ENCODE measurements at regions not wholly inside any gene's neighbourhood (a gene's known extent, or its start where the extent isn't known, plus 50 kb on each side); places are given as distances from the start of the nearest gene placed in this dataset.

- H3K9me3 ChIP-seq (ENCODE audit: control insufficient read depth in 2 of 2, insufficient read depth in 1 of 2, low read depth in 1 of 2, low read length in 1 of 2): peaks cover 0 to 1% of the 10 kb centered on the region in 2 donors
- 45 to 51% methylated on average over 13 of the region's 13 CpGs for WGBS, 2 donors
- no peaks in the 10 kb centered on the region for H3K4me1 ChIP-seq (ENCODE audit: control insufficient read depth in 2 of 2, insufficient read depth in 2 of 2, low read length in 1 of 2)
- no peak overlapping the region for H3K4me3 ChIP-seq (ENCODE audit: low read depth in 1 of 2, low read length in 2 of 2)
- H3K27me3 ChIP-seq (ENCODE audit: control insufficient read depth in 1 of 2, insufficient read depth in 2 of 2, low read length in 2 of 2): no peaks in the 10 kb centered on the region
- H3K36me3 ChIP-seq (ENCODE audit: control insufficient read depth in 2 of 2, insufficient read depth in 2 of 2, low read length in 1 of 2): no peaks in the 10 kb centered on the region
- H3K27ac ChIP-seq (ENCODE audit: low read depth in 2 of 2, low read length in 1 of 2): no peak overlapping the region
Observed at GRCh38 chr16:26665166-26665939, 401.4 kb upstream of the C16orf82 start.

DNA sequence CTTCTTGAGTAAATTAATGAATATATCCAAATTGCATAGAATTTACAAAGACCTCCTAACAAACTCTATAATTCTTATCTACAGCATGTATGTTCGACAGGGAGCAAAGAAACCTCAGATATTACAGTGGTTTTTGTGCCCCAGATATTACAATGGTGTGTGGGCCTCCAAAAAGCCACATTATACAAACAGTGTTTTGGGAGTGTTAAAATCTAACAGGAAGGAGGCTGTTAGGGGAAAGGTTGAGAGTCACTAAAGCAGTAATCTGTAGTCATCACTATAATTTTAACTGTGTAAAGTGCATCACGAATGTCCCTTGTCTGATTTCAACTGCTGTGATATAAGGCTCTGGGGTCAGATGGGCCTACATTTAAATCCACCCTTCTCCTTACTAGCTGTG lies 400.2 kb upstream of the C16orf82 start:
- Histone ChIP-seq H3K4me3 (ENCODE audit: low read depth in 1 of 2, low read length in 2 of 2) (no peak overlapping the region), H3K27ac (ENCODE audit: low read depth in 2 of 2, low read length in 1 of 2) (no peak overlapping the region), H3K27me3 (ENCODE audit: control insufficient read depth in 1 of 2, insufficient read depth in 2 of 2, low read length in 2 of 2) (no peaks in the 10 kb centered on the region), H3K36me3 (ENCODE audit: control insufficient read depth in 2 of 2, insufficient read depth in 2 of 2, low read length in 1 of 2) (no peaks in the 10 kb centered on the region), H3K4me1 (ENCODE audit: control insufficient read depth in 2 of 2, insufficient read depth in 2 of 2, low read length in 1 of 2) (no peaks in the 10 kb centered on the region), H3K9me3 (ENCODE audit: control insufficient read depth in 2 of 2, insufficient read depth in 1 of 2, low read depth in 1 of 2, low read length in 1 of 2) (peaks cover 0 to 1% of the 10 kb centered on the region in 2 donors)
- WGBS, 2 donors: 69 to 71% methylated on average over 2 of the region's 2 CpGs

DNA sequence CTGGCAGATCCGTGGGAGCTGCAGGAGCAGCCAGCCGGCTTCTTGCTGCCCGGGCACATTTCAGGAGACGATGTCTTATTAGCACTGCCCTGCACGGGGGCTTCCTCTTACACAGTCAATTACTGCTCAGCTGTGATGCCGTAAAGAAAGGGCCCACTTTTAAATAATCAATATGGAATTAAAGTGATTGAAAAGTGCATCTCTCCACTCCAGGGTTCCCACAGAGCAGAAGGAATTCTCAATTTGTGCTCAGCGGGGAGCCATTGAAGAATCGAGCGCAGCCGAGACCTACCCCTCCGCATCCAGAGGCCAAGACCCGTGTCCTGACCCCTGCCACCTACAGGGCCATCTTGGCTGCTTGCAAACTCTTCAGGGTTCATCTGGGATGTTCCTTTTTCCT lies 399.4 kb upstream of the C16orf82 start:
- no peaks in the 10 kb centered on the region for H3K36me3 ChIP-seq (ENCODE audit: control insufficient read depth in 2 of 2, insufficient read depth in 2 of 2, low read length in 1 of 2)
- no peak overlapping the region for H3K4me3 ChIP-seq (ENCODE audit: low read depth in 1 of 2, low read length in 2 of 2)
- no peak overlapping the region for H3K27ac ChIP-seq (ENCODE audit: low read depth in 2 of 2, low read length in 1 of 2)
- H3K27me3 ChIP-seq (ENCODE audit: control insufficient read depth in 1 of 2, insufficient read depth in 2 of 2, low read length in 2 of 2): no peaks in the 10 kb centered on the region
- peaks cover 0 to 1% of the 10 kb centered on the region in 2 donors for H3K9me3 ChIP-seq (ENCODE audit: control insufficient read depth in 2 of 2, insufficient read depth in 1 of 2, low read depth in 1 of 2, low read length in 1 of 2)
- no peaks in the 10 kb centered on the region for H3K4me1 ChIP-seq (ENCODE audit: control insufficient read depth in 2 of 2, insufficient read depth in 2 of 2, low read length in 1 of 2)
- WGBS, 2 donors: 67 to 71% methylated on average over 12 of the region's 12 CpGs

GRCh38 chr16:26668026-26668425 lies 398.7 kb upstream of the C16orf82 start:
- 58 to 59% methylated on average over 8 of the region's 8 CpGs for WGBS, 2 donors
- Histone ChIP-seq H3K9me3 (ENCODE audit: control insufficient read depth in 2 of 2, insufficient read depth in 1 of 2, low read depth in 1 of 2, low read length in 1 of 2) (peaks cover 0 to 1% of the 10 kb centered on the region in 2 donors), H3K4me1 (ENCODE audit: control insufficient read depth in 2 of 2, insufficient read depth in 2 of 2, low read length in 1 of 2) (no peaks in the 10 kb centered on the region), H3K27ac (ENCODE audit: low read depth in 2 of 2, low read length in 1 of 2) (no peak overlapping the region), H3K36me3 (ENCODE audit: control insufficient read depth in 2 of 2, insufficient read depth in 2 of 2, low read length in 1 of 2) (no peaks in the 10 kb centered on the region), H3K4me3 (ENCODE audit: low read depth in 1 of 2, low read length in 2 of 2) (no peak overlapping the region), H3K27me3 (ENCODE audit: control insufficient read depth in 1 of 2, insufficient read depth in 2 of 2, low read length in 2 of 2) (no peaks in the 10 kb centered on the region)

GRCh38 chr16:26672206-26672605 lies 394.5 kb upstream of the C16orf82 start:
- Histone ChIP-seq H3K4me1 (ENCODE audit: control insufficient read depth in 2 of 2, insufficient read depth in 2 of 2, low read length in 1 of 2) (no peaks in the 10 kb centered on the region), H3K9me3 (ENCODE audit: control insufficient read depth in 2 of 2, insufficient read depth in 1 of 2, low read depth in 1 of 2, low read length in 1 of 2) (peaks cover 0 to 1% of the 10 kb centered on the region in 2 donors), H3K27me3 (ENCODE audit: control insufficient read depth in 1 of 2, insufficient read depth in 2 of 2, low read length in 2 of 2) (no peaks in the 10 kb centered on the region), H3K4me3 (ENCODE audit: low read depth in 1 of 2, low read length in 2 of 2) (no peak overlapping the region), H3K36me3 (ENCODE audit: control insufficient read depth in 2 of 2, insufficient read depth in 2 of 2, low read length in 1 of 2) (no peaks in the 10 kb centered on the region), H3K27ac (ENCODE audit: low read depth in 2 of 2, low read length in 1 of 2) (no peak overlapping the region)
- 62 to 73% methylated on average over 6 of the region's 6 CpGs for WGBS, 2 donors

- Histone ChIP-seq H3K27ac (ENCODE audit: low read depth in 2 of 2, low read length in 1 of 2) (no peak overlapping the region), H3K36me3 (ENCODE audit: control insufficient read depth in 2 of 2, insufficient read depth in 2 of 2, low read length in 1 of 2) (no peaks in the 10 kb centered on the region), H3K27me3 (ENCODE audit: control insufficient read depth in 1 of 2, insufficient read depth in 2 of 2, low read length in 2 of 2) (no peaks in the 10 kb centered on the region), H3K4me1 (ENCODE audit: control insufficient read depth in 2 of 2, insufficient read depth in 2 of 2, low read length in 1 of 2) (no peaks in the 10 kb centered on the region), H3K4me3 (ENCODE audit: low read depth in 1 of 2, low read length in 2 of 2) (no peak overlapping the region), H3K9me3 (ENCODE audit: control insufficient read depth in 2 of 2, insufficient read depth in 1 of 2, low read depth in 1 of 2, low read length in 1 of 2) (peaks cover 0 to 1% of the 10 kb centered on the region in 2 donors)
- 89 to 94% methylated on average over 3 of the region's 3 CpGs for WGBS, 2 donors
Observed at GRCh38 chr16:26673011-26673410, 393.7 kb upstream of the C16orf82 start.

- Histone ChIP-seq H3K4me3 (ENCODE audit: low read depth in 1 of 2, low read length in 2 of 2) (no peak overlapping the region), H3K27ac (ENCODE audit: low read depth in 2 of 2, low read length in 1 of 2) (no peak overlapping the region), H3K9me3 (ENCODE audit: control insufficient read depth in 2 of 2, insufficient read depth in 1 of 2, low read depth in 1 of 2, low read length in 1 of 2) (peaks cover 0 to 2% of the 10 kb centered on the region in 2 donors), H3K27me3 (ENCODE audit: control insufficient read depth in 1 of 2, insufficient read depth in 2 of 2, low read length in 2 of 2) (no peaks in the 10 kb centered on the region), H3K36me3 (ENCODE audit: control insufficient read depth in 2 of 2, insufficient read depth in 2 of 2, low read length in 1 of 2) (no peaks in the 10 kb centered on the region), H3K4me1 (ENCODE audit: control insufficient read depth in 2 of 2, insufficient read depth in 2 of 2, low read length in 1 of 2) (no peaks in the 10 kb centered on the region)
- WGBS, 2 donors: 73 to 78% methylated on average over 4 of the region's 4 CpGs
Observed at GRCh38 chr16:26680671-26681070, 386.1 kb upstream of the C16orf82 start.

GRCh38 chr16:26688105-26688504 lies 378.6 kb upstream of the C16orf82 start:
- H3K27me3 ChIP-seq (ENCODE audit: control insufficient read depth in 1 of 2, insufficient read depth in 2 of 2, low read length in 2 of 2): no peaks in the 10 kb centered on the region
- H3K27ac ChIP-seq (ENCODE audit: low read depth in 2 of 2, low read length in 1 of 2): no peak overlapping the region
- WGBS, 2 donors: 69 to 74% methylated on average over 2 of the region's 2 CpGs
- no peaks in the 10 kb centered on the region for H3K9me3 ChIP-seq (ENCODE audit: control insufficient read depth in 2 of 2, insufficient read depth in 1 of 2, low read depth in 1 of 2, low read length in 1 of 2)
- H3K4me3 ChIP-seq (ENCODE audit: low read depth in 1 of 2, low read length in 2 of 2): no peak overlapping the region
- no peaks in the 10 kb centered on the region for H3K36me3 ChIP-seq (ENCODE audit: control insufficient read depth in 2 of 2, insufficient read depth in 2 of 2, low read length in 1 of 2)
- no peaks in the 10 kb centered on the region for H3K4me1 ChIP-seq (ENCODE audit: control insufficient read depth in 2 of 2, insufficient read depth in 2 of 2, low read length in 1 of 2)

DNA sequence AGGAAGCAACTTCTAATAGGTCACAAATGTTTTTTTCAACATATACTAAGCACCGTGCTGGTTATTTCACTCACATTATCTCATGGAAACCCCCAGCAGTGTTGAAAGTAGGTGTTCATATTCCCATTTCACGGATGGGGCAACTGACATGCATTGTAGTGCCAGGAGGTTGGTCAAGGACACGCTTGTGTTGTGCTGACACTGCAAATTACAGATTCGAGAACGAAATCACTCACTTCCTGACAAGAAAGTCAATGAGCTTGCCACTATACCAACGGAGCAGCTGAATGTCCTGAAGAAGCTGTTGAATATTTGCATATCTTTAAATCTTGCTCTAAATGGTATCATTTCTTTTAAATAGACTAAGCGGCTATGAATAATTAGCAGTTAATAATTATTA lies 378.0 kb upstream of the C16orf82 start:
- Histone ChIP-seq H3K27me3 (ENCODE audit: control insufficient read depth in 1 of 2, insufficient read depth in 2 of 2, low read length in 2 of 2) (no peaks in the 10 kb centered on the region), H3K4me3 (ENCODE audit: low read depth in 1 of 2, low read length in 2 of 2) (no peak overlapping the region), H3K4me1 (ENCODE audit: control insufficient read depth in 2 of 2, insufficient read depth in 2 of 2, low read length in 1 of 2) (no peaks in the 10 kb centered on the region), H3K9me3 (ENCODE audit: control insufficient read depth in 2 of 2, insufficient read depth in 1 of 2, low read depth in 1 of 2, low read length in 1 of 2) (no peaks in the 10 kb centered on the region), H3K36me3 (ENCODE audit: control insufficient read depth in 2 of 2, insufficient read depth in 2 of 2, low read length in 1 of 2) (no peaks in the 10 kb centered on the region), H3K27ac (ENCODE audit: low read depth in 2 of 2, low read length in 1 of 2) (no peak overlapping the region)
- 67 to 72% methylated on average over 7 of the region's 7 CpGs for WGBS, 2 donors

GRCh38 chr16:26692658-26693057 lies 374.1 kb upstream of the C16orf82 start:
- Histone ChIP-seq H3K4me1 (ENCODE audit: control insufficient read depth in 2 of 2, insufficient read depth in 2 of 2, low read length in 1 of 2) (no peaks in the 10 kb centered on the region), H3K4me3 (ENCODE audit: low read depth in 1 of 2, low read length in 2 of 2) (no peak overlapping the region), H3K9me3 (ENCODE audit: control insufficient read depth in 2 of 2, insufficient read depth in 1 of 2, low read depth in 1 of 2, low read length in 1 of 2) (no peaks in the 10 kb centered on the region), H3K27ac (ENCODE audit: low read depth in 2 of 2, low read length in 1 of 2) (no peak overlapping the region), H3K27me3 (ENCODE audit: control insufficient read depth in 1 of 2, insufficient read depth in 2 of 2, low read length in 2 of 2) (no peaks in the 10 kb centered on the region), H3K36me3 (ENCODE audit: control insufficient read depth in 2 of 2, insufficient read depth in 2 of 2, low read length in 1 of 2) (no peaks in the 10 kb centered on the region)
- WGBS, 2 donors: 65 to 80% methylated on average over 1 of the region's 1 CpG
